CD4-positive, alpha-beta T cell (primary cell): ENCODE measurements at regions not wholly inside any gene's neighbourhood (a gene's known extent, or its start where the extent isn't known, plus 50 kb on each side); places are given as distances from the start of the nearest gene placed in this dataset.

Source experiments
- ATAC-seq: fragments of 200-7000 bp; cut with Tn5 transposase; one replicate; pipeline ENCODE4 v1.10.0; 2022; ENCODE audit warnings: mild to moderate bottlenecking; ENCODE audit not compliant: poor library complexity
- CTCF ChIA-PET: fragments of 350-600 bp; sonication (Branson Sonifier 250); formaldehyde crosslinking; loops from one replicate; lab custom pipeline; 2021; ENCODE audit warnings: antibody characterized with exemption, inconsistent platforms; lab: Charles Lee
- POLR2A ChIA-PET: fragments of 350-600 bp; sonication (Branson Sonifier 250); formaldehyde crosslinking; loops from one replicate; lab custom pipeline; 2021; ENCODE audit warnings: antibody characterized with exemption, inconsistent platforms; lab: Charles Lee
- DNase-seq, 14 experiments: peaks; one replicate each; pipeline ENCODE4 v3.0.0-alpha.2; 2013 to 2020; ENCODE audit warnings: mixed read lengths in 2 of 14
- H3K27ac ChIP-seq, 2 donors: one replicate each; pipeline versions ENCODE4 v1.5.1 to v1.7.0; 2013; ENCODE audit warnings: low read length in 2 of 2, low read depth in 1 of 2, mild to moderate bottlenecking in 1 of 2
- H3K27me3 ChIP-seq, 2 experiments: 1 replicate in 1 of 2; 2 replicates in 1 of 2; pipeline versions ENCODE4 v1.6.1 to v1.7.0; 2013; ENCODE audit warnings: low read length in 2 of 2, control low read depth in 1 of 2, mild to moderate bottlenecking in 1 of 2, moderate library complexity in 1 of 2; ENCODE audit not compliant: insufficient read depth in 2 of 2, control insufficient read depth in 1 of 2
- H3K36me3 ChIP-seq: one replicate; pipeline ENCODE4 v1.6.1; 2013; ENCODE audit warnings: low read length, control low read depth; ENCODE audit not compliant: insufficient read depth
- H3K4me1 ChIP-seq: one replicate; pipeline ENCODE4 v1.6.1; 2013; ENCODE audit warnings: low read length, control low read depth; ENCODE audit not compliant: insufficient read depth
- H3K4me3 ChIP-seq: one replicate; pipeline ENCODE4 v1.5.1; 2013; ENCODE audit warnings: mild to moderate bottlenecking, low read length, moderate library complexity
- H3K9me3 ChIP-seq, 2 experiments: 1 replicate in 1 of 2; 2 replicates in 1 of 2; pipeline versions ENCODE4 v1.6.1 to v1.7.0; 2013; ENCODE audit warnings: low read length in 2 of 2, mild to moderate bottlenecking in 2 of 2, control low read depth in 1 of 2, moderate library complexity in 1 of 2; ENCODE audit not compliant: control insufficient read depth in 1 of 2, insufficient read depth in 1 of 2
- H3K27ac Mint-ChIP-seq: one replicate; pipeline ENCODE4 v1.8.0; 2020; ENCODE audit warnings: mixed read lengths
- H3K27me3 Mint-ChIP-seq: one replicate; pipeline ENCODE4 v1.8.0; 2021; ENCODE audit warnings: mixed read lengths
- H3K36me3 Mint-ChIP-seq: one replicate; pipeline ENCODE4 v1.8.0; 2021; ENCODE audit warnings: low read depth, mixed read lengths
- H3K4me1 Mint-ChIP-seq: one replicate; pipeline ENCODE4 v1.8.0; 2021; ENCODE audit warnings: low read depth, mixed read lengths
- H3K4me3 Mint-ChIP-seq: one replicate; pipeline ENCODE4 v1.8.0; 2020; ENCODE audit warnings: mild to moderate bottlenecking, mixed read lengths
- H3K9me3 Mint-ChIP-seq: one replicate; pipeline ENCODE4 v1.8.0; 2020; ENCODE audit warnings: mixed read lengths
- CTCF ChIP-seq: fragments of 200-600 bp; IDR thresholded peaks from one replicate; pipeline ENCODE4 v1.8.0; 2022; ENCODE audit warnings: antibody characterized with exemption, mild to moderate bottlenecking
- intact Hi-C, 2 experiments: fragments of 100-400 bp; cut with DNase I in 1 of 2; cut with micrococcal nuclease in 1 of 2; formaldehyde crosslinking; loops; one replicate each; pipeline versions ENCODE4 v1.15.1 to v1.9.0; 2023 to 2025; cut with DNase I, micrococcal nuclease

GRCh38 chr6:146999766-147000165 is 204.5 kb upstream of the STXBP5 start:
- no peaks in the 10 kb centered on the region for H3K9me3 ChIP-seq
- ATAC-seq: no peak
- H3K27me3 Mint-ChIP-seq: no peaks in the 10 kb centered on the region
- no peak overlapping the region for H3K4me3 ChIP-seq
- no peak overlapping the region for H3K27ac Mint-ChIP-seq
- no peaks in the 10 kb centered on the region for H3K36me3 Mint-ChIP-seq
- CTCF ChIA-PET: no interaction called here
- no peak for TF ChIP-seq CTCF
- H3K4me3 Mint-ChIP-seq: no peak overlapping the region
- H3K27ac ChIP-seq: no peak overlapping the region
- no peaks in the 10 kb centered on the region for H3K4me1 ChIP-seq
- no peaks in the 10 kb centered on the region for H3K27me3 ChIP-seq
- H3K36me3 ChIP-seq: no peaks in the 10 kb centered on the region
- no peaks in the 10 kb centered on the region for H3K9me3 Mint-ChIP-seq
- H3K4me1 Mint-ChIP-seq: no peaks in the 10 kb centered on the region
- intact Hi-C loops: no loop called here
- DNase-seq: no peak
- POLR2A ChIA-PET: no interaction called here

- ChIA-PET CTCF (no interaction called here), POLR2A (no interaction called here)
- Histone ChIP-seq H3K4me3 (no peak overlapping the region), H3K27me3 (no peaks in the 10 kb centered on the region), H3K4me1 (no peaks in the 10 kb centered on the region), H3K27ac (no peak overlapping the region), H3K36me3 (no peaks in the 10 kb centered on the region), H3K9me3 (no peaks in the 10 kb centered on the region)
- no peak overlapping the region for H3K4me3 Mint-ChIP-seq
- DNase-seq: no peak
- no peaks in the 10 kb centered on the region for H3K27me3 Mint-ChIP-seq
- no peaks in the 10 kb centered on the region for H3K4me1 Mint-ChIP-seq
- intact Hi-C loops: no loop called here
- no peaks in the 10 kb centered on the region for H3K9me3 Mint-ChIP-seq
- TF ChIP-seq CTCF: no peak
- no peaks in the 10 kb centered on the region for H3K36me3 Mint-ChIP-seq
- no peak overlapping the region for H3K27ac Mint-ChIP-seq
- no peak for ATAC-seq
Observed at GRCh38 chr6:147000545-147001488, 203.4 kb upstream of the STXBP5 start.

- Histone ChIP-seq H3K36me3 (no peaks in the 10 kb centered on the region), H3K27ac (no peak overlapping the region), H3K27me3 (no peaks in the 10 kb centered on the region), H3K9me3 (no peaks in the 10 kb centered on the region), H3K4me3 (no peak overlapping the region), H3K4me1 (no peaks in the 10 kb centered on the region)
- H3K9me3 Mint-ChIP-seq: no peaks in the 10 kb centered on the region
- CTCF ChIA-PET: no interaction called here
- no peaks in the 10 kb centered on the region for H3K36me3 Mint-ChIP-seq
- DNase-seq: no peak
- H3K4me1 Mint-ChIP-seq: no peaks in the 10 kb centered on the region
- no peak overlapping the region for H3K27ac Mint-ChIP-seq
- TF ChIP-seq CTCF: no peak
- no peak for ATAC-seq
- POLR2A ChIA-PET: no interaction called here
- H3K4me3 Mint-ChIP-seq: no peak overlapping the region
- intact Hi-C loops: no loop called here
- no peaks in the 10 kb centered on the region for H3K27me3 Mint-ChIP-seq
Observed at GRCh38 chr6:147001621-147002020, 202.6 kb upstream of the STXBP5 start.
